Stomach (tissue), 4 donors: ENCODE measurements at regions not wholly inside any gene's neighbourhood (a gene's known extent, or its start where the extent isn't known, plus 50 kb on each side); places are given as distances from the start of the nearest gene placed in this dataset.

Experiments used
- CTCF ChIP-seq, 7 experiments: fragments of 450-650 bp in 4 of 7; fragments of 200-600 bp in 3 of 7; sonication (generic) in 3 of 7; IDR thresholded peaks; one replicate each; pipeline ENCODE4 v1.5.1; 2016 to 2019; ENCODE audit warnings: antibody characterized with exemption in 7 of 7, control low read depth in 2 of 7, mild to moderate bottlenecking in 1 of 7
- EP300 ChIP-seq: sonication (generic); formaldehyde crosslinking; IDR thresholded peaks from one replicate; pipeline ENCODE4 v1.6.1; 2017; ENCODE audit warnings: antibody characterized with exemption
- POLR2A ChIP-seq, 4 donors: fragments of 450-650 bp; IDR thresholded peaks; one replicate each; pipeline ENCODE4 v1.6.1; 2016; ENCODE audit warnings: antibody characterized with exemption in 4 of 4, control low read depth in 2 of 4, mild to moderate bottlenecking in 1 of 4, moderate library complexity in 1 of 4

- TF ChIP-seq POLR2A (IDR thresholded peaks at IDR 0.05) (no peak), CTCF (IDR thresholded peaks at IDR 0.05) (no peak), EP300 (no peak)
Observed at GRCh38 chr14:54169254-54169924, 212.8 kb upstream of the BMP4 start.
